Gastroesophageal sphincter (tissue), 4 donors: ENCODE measurements at regions not wholly inside any gene's neighbourhood (a gene's known extent, or its start where the extent isn't known, plus 50 kb on each side); places are given as distances from the start of the nearest gene placed in this dataset.

Source experiments
- ATAC-seq: fragments of 150-250 bp; one replicate; pipeline ENCODE4 v1.9.1; 2016; ENCODE audit warnings: mild to moderate bottlenecking, moderate library complexity
- H3K27ac ChIP-seq, 4 donors: fragments of 200-600 bp; sonication (generic) in 3 of 4; 1 replicate in 3 of 4; 2 replicates in 1 of 4; pipeline ENCODE4 v1.5.1; 2016 to 2019
- H3K27me3 ChIP-seq: fragments of 200-600 bp; sonication (generic); one replicate; pipeline ENCODE4 v1.5.1; 2019
- H3K36me3 ChIP-seq, 2 donors: fragments of 200-600 bp; sonication (generic); one replicate each; pipeline ENCODE4 v1.5.1; 2019; ENCODE audit warnings: control low read depth in 1 of 2
- H3K4me1 ChIP-seq, 3 donors: fragments of 200-600 bp; sonication (generic); 1 replicate in 2 of 3; 2 replicates in 1 of 3; pipeline ENCODE4 v1.5.1; 2016 to 2019; ENCODE audit warnings: control low read depth in 2 of 3
- H3K4me3 ChIP-seq, 2 donors: fragments of 200-600 bp; sonication (generic); one replicate each; pipeline ENCODE4 v1.5.1; 2019; ENCODE audit warnings: mild to moderate bottlenecking in 1 of 2, moderate library complexity in 1 of 2
- H3K9me3 ChIP-seq, 3 donors: fragments of 200-600 bp; sonication (generic); one replicate each; pipeline ENCODE4 v1.5.1; 2017 to 2019; ENCODE audit warnings: control low read depth in 2 of 3
- CTCF ChIP-seq, 4 experiments: fragments of 200-600 bp in 2 of 4; fragments of 450-650 bp in 2 of 4; sonication (generic) in 1 of 4; IDR thresholded peaks; one replicate each; pipeline ENCODE4 v1.5.1; 2017 to 2019; ENCODE audit warnings: antibody characterized with exemption in 4 of 4, mild to moderate bottlenecking in 2 of 4, moderate library complexity in 2 of 4
- EP300 ChIP-seq: sonication (generic); formaldehyde crosslinking; IDR thresholded peaks from one replicate; pipeline ENCODE4 v1.6.1; 2017; ENCODE audit warnings: antibody characterized with exemption, mild to moderate bottlenecking
- POLR2A ChIP-seq, 2 donors: fragments of 450-650 bp; IDR thresholded peaks; one replicate each; pipeline ENCODE4 v1.6.1; 2017; ENCODE audit warnings: antibody characterized with exemption in 2 of 2, mild to moderate bottlenecking in 2 of 2, moderate library complexity in 1 of 2
- POLR2AphosphoS5 ChIP-seq: sonication (generic); formaldehyde crosslinking; IDR thresholded peaks from one replicate; pipeline ENCODE4 v1.6.1; 2017; ENCODE audit warnings: antibody characterized with exemption
- WGBS, 2 donors: methylation state at CpG; one replicate each; pipeline ENCODE4 v1.1.5; 2018; ENCODE audit warnings: low coverage in 1 of 2; 5-methylcytosine and 5-hydroxymethylcytosine counted together

GRCh38 chr1:187641907-187642306, 813.2 kb downstream of the PLA2G4A start:
- 83 to 94% methylated on average over 2 of the region's 2 CpGs for WGBS, 2 donors
- no peaks in the 10 kb centered on the region for H3K27me3 ChIP-seq

DNA sequence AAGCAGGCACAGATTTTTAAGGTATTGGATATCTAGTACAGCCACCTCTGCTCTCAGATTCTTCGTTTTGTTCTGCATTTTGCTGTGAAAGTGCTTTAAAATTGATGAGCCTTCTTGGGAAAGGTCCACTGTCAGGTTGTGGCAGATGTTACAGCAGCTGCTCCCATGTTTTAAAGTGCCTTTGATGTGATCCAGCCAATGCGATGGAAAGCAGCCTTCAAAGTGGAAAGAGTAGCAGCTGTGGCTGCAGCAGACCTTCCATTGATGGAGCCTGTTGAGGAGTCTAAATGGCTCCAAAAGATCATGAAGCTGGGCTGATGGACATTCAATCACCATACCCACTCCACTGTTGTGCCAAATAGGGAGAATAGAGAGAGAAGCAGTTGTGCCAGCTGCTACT, 816.9 kb downstream of the PLA2G4A start:
- no peaks in the 10 kb centered on the region for H3K9me3 ChIP-seq
- no peaks in the 10 kb centered on the region for H3K27me3 ChIP-seq
- H3K36me3 ChIP-seq = no peaks in the 10 kb centered on the region
- ATAC-seq = no peak
- H3K4me1 ChIP-seq = no peaks in the 10 kb centered on the region
- WGBS, 2 donors = 57 to 66% methylated on average over 1 to 2 of the region's 2 CpGs
- no peak overlapping the region for H3K27ac ChIP-seq
- TF ChIP-seq POLR2A (IDR thresholded peaks at IDR 0.05) (no peak), CTCF (IDR thresholded peaks at IDR 0.05) (no peak), POLR2AphosphoS5 (no peak), EP300 (no peak)
- H3K4me3 ChIP-seq = no peak overlapping the region

More at GRCh38 chr1:187641907-187642306, 813.2 kb downstream of the PLA2G4A start:
- no peak for TF ChIP-seq CTCF (IDR thresholded peaks at IDR 0.05)
- TF ChIP-seq POLR2A (IDR thresholded peaks at IDR 0.05) = no peak
- no peak for TF ChIP-seq EP300
- TF ChIP-seq POLR2AphosphoS5 = no peak
- Histone ChIP-seq H3K27ac (no peak overlapping the region), H3K9me3 (no peaks in the 10 kb centered on the region), H3K4me1 (no peaks in the 10 kb centered on the region), H3K4me3 (no peak overlapping the region), H3K36me3 (no peaks in the 10 kb centered on the region)
- no peak for ATAC-seq

- no peak for ATAC-seq
- H3K36me3 ChIP-seq = no peaks in the 10 kb centered on the region
- no peak overlapping the region for H3K27ac ChIP-seq
- H3K27me3 ChIP-seq = no peaks in the 10 kb centered on the region
- no peak overlapping the region for H3K4me3 ChIP-seq
- WGBS, 2 donors = 87% methylated on average over 4 of the region's 4 CpGs; no CpG with 5 or more reads in 1 of the 2 donors
- no peaks in the 10 kb centered on the region for H3K9me3 ChIP-seq
- TF ChIP-seq EP300 (no peak), POLR2AphosphoS5 (no peak), POLR2A (IDR thresholded peaks at IDR 0.05) (no peak), CTCF (IDR thresholded peaks at IDR 0.05) (no peak)
- no peaks in the 10 kb centered on the region for H3K4me1 ChIP-seq
Observed at GRCh38 chr1:187646536-187647107, 817.9 kb downstream of the PLA2G4A start.

DNA sequence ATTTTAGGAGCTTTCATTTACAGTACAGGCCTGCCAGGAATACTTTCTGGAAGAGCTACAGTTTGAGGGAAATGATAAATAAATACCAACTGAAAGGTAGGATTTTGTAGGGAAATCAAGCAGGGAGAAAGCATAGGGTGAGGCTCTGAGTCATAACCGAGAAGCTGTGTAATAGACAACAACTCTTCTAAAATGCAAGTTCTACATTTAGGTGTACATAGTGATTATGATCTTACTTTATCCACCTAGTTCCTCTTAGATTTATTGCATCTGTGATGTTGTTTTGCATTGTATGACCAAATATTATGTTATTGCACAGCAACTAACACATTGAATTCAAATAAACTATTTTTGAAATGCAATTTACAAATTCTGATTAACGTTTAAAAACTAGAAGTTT, 819.3 kb downstream of the PLA2G4A start:
- H3K9me3 ChIP-seq = no peaks in the 10 kb centered on the region
- no peaks in the 10 kb centered on the region for H3K27me3 ChIP-seq
- H3K36me3 ChIP-seq = no peaks in the 10 kb centered on the region
- H3K27ac ChIP-seq = no peak overlapping the region
- no peak overlapping the region for H3K4me3 ChIP-seq
- no peaks in the 10 kb centered on the region for H3K4me1 ChIP-seq
- ATAC-seq = no peak
- TF ChIP-seq CTCF (IDR thresholded peaks at IDR 0.05) (no peak), POLR2AphosphoS5 (no peak), POLR2A (IDR thresholded peaks at IDR 0.05) (no peak), EP300 (no peak)
- 61 to 72% methylated on average over 2 of the region's 2 CpGs for WGBS, 2 donors

GRCh38 chr1:187654635-187655034, 825.9 kb downstream of the PLA2G4A start:
- Histone ChIP-seq H3K4me1 (no peaks in the 10 kb centered on the region), H3K36me3 (no peaks in the 10 kb centered on the region), H3K27ac (no peak overlapping the region), H3K4me3 (no peak overlapping the region), H3K27me3 (no peaks in the 10 kb centered on the region), H3K9me3 (no peaks in the 10 kb centered on the region)
- TF ChIP-seq POLR2AphosphoS5 (no peak), EP300 (no peak), CTCF (IDR thresholded peaks at IDR 0.05) (no peak), POLR2A (IDR thresholded peaks at IDR 0.05) (no peak)
- 64 to 77% methylated on average over 2 of the region's 2 CpGs for WGBS, 2 donors
- ATAC-seq = no peak
